NCI-H1694 (cell line): ENCODE measurements at regions not wholly inside any gene's neighbourhood (a gene's known extent, or its start where the extent isn't known, plus 50 kb on each side); places are given as distances from the start of the nearest gene placed in this dataset.
"Not testable (repeated sequence)": the region's sequence is repeated elsewhere in the genome, so short reads cannot be mapped to it uniquely, and the experiment has no call there.

ENCODE experiments used
- DNase-seq: peaks from one replicate; lab custom pipeline; 2025; lab: John Stamatoyannopoulos, UW

- no peak for DNase-seq
Measured at GRCh38 chr2:167681234-167682015, 566.0 kb downstream of the STK39 start.

- no peak for DNase-seq
Measured at GRCh38 chr2:167678158-167678557, 569.2 kb downstream of the STK39 start.

DNA sequence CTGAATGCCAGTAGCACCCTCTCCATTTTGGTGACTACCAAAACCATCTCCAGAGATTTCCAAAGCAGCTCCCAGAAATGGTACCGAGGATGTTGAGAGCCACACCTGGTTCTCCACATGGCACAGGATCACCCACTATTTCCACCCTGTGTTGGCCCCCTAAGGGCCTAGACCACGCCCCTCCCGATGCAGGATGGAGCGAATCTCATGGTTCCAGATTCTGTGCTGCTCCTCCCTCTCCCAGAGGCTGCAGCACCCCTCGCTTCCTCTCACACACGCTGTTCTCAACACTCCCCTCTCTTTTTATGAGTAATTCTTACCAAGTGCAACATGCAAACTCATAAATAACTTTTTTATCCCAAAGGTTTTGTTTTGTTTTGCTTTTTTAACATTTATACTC, 571.5 kb downstream of the STK39 start:
- DNase-seq: no peak

GRCh38 chr2:167670588-167670987, 576.8 kb downstream of the STK39 start:
- DNase-seq: no peak

DNA sequence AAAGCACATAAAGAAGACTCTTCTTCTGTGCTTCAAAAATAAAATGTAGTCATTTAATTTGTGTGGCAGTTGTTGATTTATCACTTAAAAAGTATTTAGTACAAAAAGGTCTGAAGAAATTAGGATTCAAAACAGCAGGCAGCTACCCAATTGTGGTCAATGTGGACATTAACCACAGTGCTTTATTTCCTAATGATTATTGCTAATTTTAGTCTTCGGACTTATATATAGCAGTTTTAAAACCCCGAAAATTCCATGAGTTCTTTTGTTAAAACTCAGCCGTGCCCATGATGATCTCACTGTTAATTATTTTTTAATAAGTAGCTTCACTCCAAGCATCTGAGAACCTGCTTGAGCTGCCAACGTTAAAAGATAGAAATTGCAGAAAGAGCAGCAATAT, 594.3 kb downstream of the STK39 start:
- no peak for DNase-seq

DNA sequence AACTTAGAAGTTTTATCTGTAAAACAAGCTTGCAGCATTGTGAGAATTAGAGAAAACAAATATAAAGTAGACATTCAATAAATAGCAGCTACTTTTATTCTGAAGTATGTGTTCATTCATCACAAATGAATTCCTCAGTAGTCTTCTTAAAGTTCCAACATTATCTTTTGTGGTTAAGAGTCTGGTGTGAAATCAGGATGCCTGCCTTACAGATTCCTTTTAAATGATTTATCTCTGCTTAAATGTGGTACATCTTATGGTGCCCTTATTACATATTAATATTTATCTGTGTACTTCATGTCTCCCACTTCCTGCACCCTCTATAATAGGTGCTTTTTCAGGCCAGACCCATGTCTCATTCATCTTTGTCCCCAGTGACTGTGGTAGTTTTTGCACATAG, 595.0 kb downstream of the STK39 start:
- DNase-seq: no peak

DNA sequence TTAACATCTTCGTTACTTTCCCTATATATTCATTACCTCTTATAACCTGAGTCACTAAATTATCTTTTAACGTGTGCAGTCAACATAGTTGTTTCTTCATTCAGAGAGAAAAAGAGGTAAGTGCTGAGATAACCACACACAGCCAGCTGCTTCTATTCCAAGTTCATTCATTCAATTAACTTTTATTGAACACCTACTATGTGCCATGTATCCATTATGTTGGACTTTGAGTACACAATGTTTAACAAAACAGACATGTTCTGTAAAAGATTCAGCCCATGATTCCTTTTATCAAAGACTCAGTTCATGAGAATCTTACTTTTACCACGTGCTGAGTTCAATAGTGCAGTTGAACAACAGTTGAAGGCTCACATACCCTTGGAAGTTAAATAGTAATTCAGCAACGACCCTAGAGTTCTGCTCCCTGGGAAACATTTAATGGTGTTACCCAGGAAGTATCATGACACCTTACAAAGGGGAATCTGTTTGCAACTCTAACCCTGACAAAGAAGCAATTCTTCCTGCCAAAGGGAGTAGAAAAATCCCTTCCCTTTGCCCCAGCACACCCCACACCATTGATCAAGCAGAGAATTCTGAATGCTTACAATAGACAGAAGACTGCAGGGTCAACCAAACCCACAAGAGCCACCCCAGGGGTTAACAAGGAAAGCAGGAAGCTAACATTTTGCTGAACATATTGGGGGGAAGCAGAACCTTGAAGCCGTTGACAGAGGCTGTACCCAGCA, 595.8 kb downstream of the STK39 start:
- DNase-seq: no peak

- no peak for DNase-seq
Measured at GRCh38 chr2:167646557-167646956, 600.8 kb downstream of the STK39 start.

- no peak for DNase-seq
Measured at GRCh38 chr2:167640096-167640495, 607.3 kb downstream of the STK39 start.

- DNase-seq: no peak
Measured at GRCh38 chr2:167637741-167638140, 609.7 kb downstream of the STK39 start.

DNA sequence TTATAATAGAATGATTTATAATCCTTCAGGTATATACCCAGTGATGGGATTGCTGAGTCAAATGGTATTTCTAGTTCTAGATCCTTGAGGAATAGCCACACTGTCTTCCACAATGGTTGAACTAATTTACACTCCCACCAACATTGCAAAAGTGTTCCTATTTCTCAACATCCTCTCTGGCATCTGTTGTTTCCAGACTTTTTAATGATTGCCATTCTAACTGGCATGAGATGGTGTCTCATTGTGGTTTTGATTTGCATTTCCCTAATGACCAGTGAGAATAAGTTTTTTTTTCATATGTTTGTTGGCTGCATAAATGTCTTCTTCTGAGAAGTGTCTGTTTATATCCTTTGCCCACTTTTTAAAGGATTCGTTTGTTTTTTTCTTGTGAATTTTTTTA, 615.1 kb downstream of the STK39 start:
- DNase-seq: not testable (repeated sequence)

DNA sequence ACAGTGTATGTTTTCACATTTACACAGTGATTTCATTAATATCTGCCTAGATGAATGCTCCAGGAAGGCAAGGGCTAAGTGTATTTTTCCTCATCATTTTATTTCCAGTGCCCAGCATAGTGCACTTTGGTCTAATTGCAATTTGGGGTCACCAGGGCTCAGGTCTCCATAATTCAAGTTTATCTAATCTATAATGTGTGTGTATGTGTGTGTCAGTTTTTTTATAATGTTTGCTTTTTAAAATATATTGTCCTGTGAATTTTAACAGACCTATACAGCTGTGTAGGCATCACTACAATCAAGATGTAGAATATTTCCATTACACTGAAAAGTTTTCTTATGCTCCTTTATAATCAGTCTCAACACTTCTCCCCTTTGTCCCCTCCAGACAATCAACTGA, 620.4 kb downstream of the STK39 start:
- DNase-seq: no peak

DNA sequence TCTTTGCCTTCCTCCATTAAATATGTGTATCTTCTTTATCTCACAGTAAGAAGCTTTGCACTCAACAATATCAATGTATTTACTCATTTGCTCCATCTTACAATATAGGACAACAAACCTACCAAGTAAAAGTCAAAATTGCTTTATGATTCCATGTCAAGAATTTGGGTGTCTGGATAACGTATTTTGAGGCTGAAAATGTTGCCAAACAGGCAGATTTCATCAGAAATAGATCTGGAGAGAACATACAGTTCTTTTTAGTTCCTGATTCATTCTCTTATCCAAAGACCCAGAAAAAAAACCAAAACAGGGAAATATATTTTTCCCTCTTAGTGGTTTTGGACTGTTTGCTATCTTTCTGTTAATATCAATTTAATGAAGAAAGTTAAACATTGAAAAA, 621.1 kb downstream of the STK39 start:
- DNase-seq: no peak

- no peak for DNase-seq
Measured at GRCh38 chr2:167616997-167617396, 630.4 kb downstream of the STK39 start.

- DNase-seq: no peak
Measured at GRCh38 chr2:167613471-167613870, 633.9 kb downstream of the STK39 start.

- DNase-seq: no peak
Measured at GRCh38 chr2:167608487-167608886, 638.9 kb downstream of the STK39 start.

GRCh38 chr2:167607731-167608130, 639.7 kb downstream of the STK39 start:
- DNase-seq: no peak

DNA sequence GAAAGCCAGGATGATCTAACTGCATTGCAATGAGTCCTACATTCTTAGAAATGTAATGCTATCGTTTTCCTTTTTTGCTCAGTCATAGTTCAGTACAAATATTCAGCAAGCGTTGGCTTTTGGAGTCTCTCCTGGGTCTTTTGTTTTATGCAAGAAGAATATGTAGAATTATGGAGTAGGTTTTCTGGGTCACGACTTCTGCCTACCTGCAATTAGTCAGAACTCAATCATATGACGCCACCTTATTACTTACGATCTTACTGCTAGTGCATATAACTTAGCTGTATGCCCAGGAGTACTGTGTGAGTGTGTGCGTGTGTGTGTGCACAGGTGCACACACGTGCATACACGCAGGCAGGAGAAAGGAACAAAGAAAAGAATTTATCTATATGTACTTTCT, 640.2 kb downstream of the STK39 start:
- no peak for DNase-seq

DNA sequence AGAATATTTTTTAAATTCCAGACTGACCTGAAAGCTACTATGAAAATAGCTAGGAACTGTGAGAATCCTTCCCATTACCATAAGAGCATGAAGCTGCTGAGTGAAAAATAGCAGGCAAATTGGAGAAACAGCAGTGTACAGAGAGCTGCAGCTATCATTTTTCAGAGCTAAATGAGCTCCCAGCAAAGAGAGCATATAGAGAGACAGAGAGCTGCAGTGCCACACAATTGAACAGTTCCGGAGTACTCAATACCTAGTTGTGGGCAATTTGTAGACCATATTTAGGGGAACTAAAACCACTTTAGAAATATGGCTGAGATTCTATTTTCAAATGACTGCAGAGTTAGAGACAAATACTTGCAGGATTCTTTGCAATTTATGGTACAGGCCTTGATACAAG, 645.3 kb downstream of the STK39 start:
- no peak for DNase-seq

DNA sequence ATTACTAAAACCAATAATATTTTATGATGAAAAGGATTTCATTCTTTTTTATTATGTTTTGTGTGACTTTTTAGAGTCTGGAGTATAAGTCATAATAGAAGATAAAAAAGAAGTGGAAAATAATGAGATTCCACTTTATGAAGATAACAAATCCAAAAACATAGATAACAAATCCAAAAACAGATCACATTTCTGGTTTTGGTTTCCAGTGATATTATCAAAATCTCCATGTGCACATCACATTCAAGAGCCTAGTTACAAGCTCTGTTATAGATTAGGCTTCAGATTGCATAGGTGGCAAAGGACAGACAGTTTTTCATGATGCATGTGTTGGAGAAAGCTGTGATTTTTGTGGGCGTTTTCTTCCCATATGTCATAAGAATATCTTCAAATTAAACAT, 648.2 kb downstream of the STK39 start:
- DNase-seq: no peak

GRCh38 chr2:167595839-167596471, 651.4 kb downstream of the STK39 start:
- DNase-seq: no peak

DNA sequence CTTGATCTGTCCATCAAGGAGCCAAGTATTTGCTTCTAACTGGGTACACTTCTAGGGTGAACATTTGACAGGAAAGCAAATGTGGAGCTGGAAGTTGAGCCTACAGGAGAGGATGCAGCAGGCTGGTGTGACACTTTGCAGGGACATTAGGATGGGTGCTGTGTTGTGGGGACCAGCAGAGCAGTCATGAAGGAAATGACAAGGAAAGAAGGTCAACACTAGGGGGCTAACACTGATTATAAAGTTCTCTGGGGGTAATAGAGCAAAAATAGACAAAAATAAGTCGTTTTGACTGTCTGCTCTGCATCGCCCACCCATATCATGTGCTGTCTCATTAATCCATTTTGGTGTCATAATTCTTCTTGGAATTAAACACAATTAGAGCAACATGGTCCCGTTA, 652.4 kb downstream of the STK39 start:
- no peak for DNase-seq

GRCh38 chr2:167592441-167592840, 655.0 kb downstream of the STK39 start:
- DNase-seq: no peak
